ENCODE measurements at regions not wholly inside any gene's neighbourhood (a gene's known extent, or its start where the extent isn't known, plus 50 kb on each side); places are given as distances from the start of the nearest gene placed in this dataset.

GRCh38 chr2:5403392-5403791 is 288.8 kb upstream of the SOX11 start:
- no peak for ATAC-seq
- no peaks in the 10 kb centered on the region for H4K20me1 ChIP-seq (ENCODE audit: insufficient read depth, low read length)
- no peak overlapping the region for H3K9ac ChIP-seq (ENCODE audit: insufficient read depth, low read depth, low read length)
- no peak overlapping the region for H3K4me2 ChIP-seq (ENCODE audit: low read depth, low read length)
- TF ChIP-seq, protein P1, sequence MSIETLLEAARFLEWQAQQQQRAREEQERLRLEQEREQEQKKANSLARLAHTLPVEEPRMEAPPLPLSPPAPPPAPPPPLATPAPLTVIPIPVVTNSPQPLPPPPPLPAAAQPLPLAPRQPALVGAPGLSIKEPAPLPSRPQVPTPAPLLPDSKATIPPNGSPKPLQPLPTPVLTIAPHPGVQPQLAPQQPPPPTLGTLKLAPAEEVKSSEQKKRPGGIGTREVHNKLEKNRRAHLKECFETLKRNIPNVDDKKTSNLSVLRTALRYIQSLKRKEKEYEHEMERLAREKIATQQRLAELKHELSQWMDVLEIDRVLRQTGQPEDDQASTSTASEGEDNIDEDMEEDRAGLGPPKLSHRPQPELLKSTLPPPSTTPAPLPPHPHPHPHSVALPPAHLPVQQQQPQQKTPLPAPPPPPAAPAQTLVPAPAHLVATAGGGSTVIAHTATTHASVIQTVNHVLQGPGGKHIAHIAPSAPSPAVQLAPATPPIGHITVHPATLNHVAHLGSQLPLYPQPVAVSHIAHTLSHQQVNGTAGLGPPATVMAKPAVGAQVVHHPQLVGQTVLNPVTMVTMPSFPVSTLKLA (IDR thresholded peaks at IDR 0.05): peak; percentile 57
- no peak for TF ChIP-seq THAP7 (CRISPR knock-in tag; IDR thresholded peaks at IDR 0.05)
- no peak overlapping the region for H3K27ac ChIP-seq (ENCODE audit: extremely low read length, insufficient read depth, low read length)
- H3K79me2 ChIP-seq (ENCODE audit: insufficient read depth, low read length): no peaks in the 10 kb centered on the region
- in situ Hi-C loops (cut with HindIII; ENCODE audit: extremely low pct_ligation_motif_present, low pct_unique_long_range_greater_than_20kb) (no loop called here), intact Hi-C loops (cut with micrococcal nuclease; ENCODE audit: unreplicated experiment) (no loop called here)
- H3K9me3 ChIP-seq (ENCODE audit: low read length): no peaks in the 10 kb centered on the region
- no peak overlapping the region for H3K4me3 ChIP-seq (replicated peaks in 1 of 3; ENCODE audit: insufficient read depth in 1 of 3, low read depth in 2 of 3, low read length in 3 of 3)
- no peaks in the 10 kb centered on the region for H3K36me3 ChIP-seq (replicated peaks in 1 of 2; ENCODE audit: control insufficient read depth in 1 of 2, insufficient read depth in 2 of 2, low read length in 2 of 2)
- H2AFZ ChIP-seq (ENCODE audit: low read length): no peak overlapping the region
- no peaks in the 10 kb centered on the region for H3K4me1 ChIP-seq (ENCODE audit: insufficient read depth, low read length)
- ChIA-PET CTCF (ENCODE audit: low intra/inter-chr PET ratio, low total read pairs) (no interaction called here), POLR2A (no interaction called here)
- no peak for DNase-seq (ENCODE audit: low spot score)
- H3K27me3 ChIP-seq (ENCODE audit: control insufficient read depth in 1 of 2, insufficient read depth in 2 of 2, low read length in 2 of 2): no peaks in the 10 kb centered on the region
- no TSS peak for BruUV-seq (replicated peaks)
- no peak for FAIRE-seq
- 3% methylated on average over 6 of the region's 6 CpGs for WGBS (ENCODE audit: low lambda C conversion rate)

DNA sequence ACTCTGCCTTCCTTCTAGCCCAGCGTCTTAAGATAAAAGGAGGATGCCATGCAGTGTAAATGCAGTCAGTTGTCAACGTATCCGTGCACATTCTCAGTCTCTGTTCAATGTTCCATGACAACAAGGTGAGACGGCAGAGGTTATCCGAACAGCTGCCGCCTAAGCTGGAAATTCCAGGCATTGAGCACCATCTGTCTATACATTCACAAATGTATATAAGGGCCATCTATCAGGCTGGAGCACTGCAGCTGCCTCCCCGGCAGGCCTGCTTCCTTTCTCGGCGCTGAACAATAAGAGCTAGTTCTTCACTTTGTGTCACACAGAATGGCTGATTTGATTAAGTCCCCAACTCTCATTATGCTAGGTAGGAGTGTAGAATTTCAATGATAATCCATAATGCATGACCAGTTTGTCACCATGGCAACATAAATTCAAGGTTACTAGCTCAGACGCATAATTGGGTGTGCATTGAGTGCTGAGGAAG is 282.2 kb upstream of the SOX11 start:
- Histone ChIP-seq H3K27ac (ENCODE audit: extremely low read length, insufficient read depth, low read length) (no peak overlapping the region), H2AFZ (ENCODE audit: low read length) (no peak overlapping the region), H3K4me2 (ENCODE audit: low read depth, low read length) (no peak overlapping the region), H3K9me3 (ENCODE audit: low read length) (no peaks in the 10 kb centered on the region), H3K4me3 (replicated peaks in 1 of 3; ENCODE audit: insufficient read depth in 1 of 3, low read depth in 2 of 3, low read length in 3 of 3) (no peak overlapping the region), H3K9ac (ENCODE audit: insufficient read depth, low read depth, low read length) (no peak overlapping the region), H4K20me1 (ENCODE audit: insufficient read depth, low read length) (no peaks in the 10 kb centered on the region), H3K4me1 (ENCODE audit: insufficient read depth, low read length) (no peaks in the 10 kb centered on the region), H3K36me3 (replicated peaks in 1 of 2; ENCODE audit: control insufficient read depth in 1 of 2, insufficient read depth in 2 of 2, low read length in 2 of 2) (no peaks in the 10 kb centered on the region), H3K79me2 (ENCODE audit: insufficient read depth, low read length) (no peaks in the 10 kb centered on the region), H3K27me3 (ENCODE audit: control insufficient read depth in 1 of 2, insufficient read depth in 2 of 2, low read length in 2 of 2) (no peaks in the 10 kb centered on the region)
- WGBS (ENCODE audit: low lambda C conversion rate): 17% methylated on average over 10 of the region's 10 CpGs
- FAIRE-seq (no peak), DNase-seq (ENCODE audit: low spot score) (no peak), ATAC-seq (no peak)
- no peak for TF ChIP-seq NAIF1 (CRISPR knock-in tag; IDR thresholded peaks at IDR 0.05; ENCODE audit: borderline replicate concordance)
- TF ChIP-seq TRAFD1 (CRISPR knock-in tag; IDR thresholded peaks at IDR 0.05; ENCODE audit: borderline replicate concordance): no peak
- intact Hi-C loops (cut with micrococcal nuclease; ENCODE audit: unreplicated experiment): no loop called here
- in situ Hi-C loops (cut with HindIII; ENCODE audit: extremely low pct_ligation_motif_present, low pct_unique_long_range_greater_than_20kb): no loop called here
- ChIA-PET CTCF (ENCODE audit: low intra/inter-chr PET ratio, low total read pairs) (no interaction called here), POLR2A (no interaction called here)
- BruUV-seq (replicated peaks): no TSS peak
